GM12878 (cell line): ENCODE measurements at regions not wholly inside any gene's neighbourhood (a gene's known extent, or its start where the extent isn't known, plus 50 kb on each side); places are given as distances from the start of the nearest gene placed in this dataset.
A peak's percentile ranks its signal among the peaks of the same experiment; 100 is the strongest.

Experiments used
- ATAC-seq: fragments of 200-7000 bp; cut with Tn5 transposase; 3 replicates; pipeline ENCODE4 v1.9.1; 2020; ENCODE audit warnings: mild to moderate bottlenecking, moderate library complexity
- BruUV-seq: library from RNA; stranded (reverse); fragments of 400-500 nt; replicated peaks from 2 replicates; lab custom pipeline; 2021; lab: Mats Ljungman, UMichigan
- CTCF ChIA-PET: fragments of 300-600 bp; sonication (Branson Sonifier 250); formaldehyde crosslinking; extraction: SDS; loops from one replicate; lab custom pipeline; 2021; ENCODE audit warnings: inconsistent platforms; lab: Yijun Ruan, JAX
- POLR2A ChIA-PET: fragments of 350-600 bp; formaldehyde crosslinking; extraction: SDS; loops from one replicate; lab custom pipeline; 2021; ENCODE audit warnings: inconsistent platforms; lab: Charles Lee
- RAD21 ChIA-PET: fragments of 300-600 bp; sonication (Branson Sonifier 250); formaldehyde crosslinking; loops from one replicate; lab custom pipeline; 2023; ENCODE audit warnings: antibody characterized with exemption; ENCODE audit not compliant: unreplicated experiment; lab: Charles Lee
- SMC1A ChIA-PET: fragments of 300-600 bp; sonication (Branson Sonifier 250); formaldehyde crosslinking; loops from one replicate; lab custom pipeline; 2023; ENCODE audit not compliant: unreplicated experiment, uncharacterized antibody; lab: Charles Lee
- DNase-seq: peaks from one replicate; pipeline ENCODE4 v3.0.0-alpha.2; 2011; ENCODE audit warnings: low read depth, low spot score
- FAIRE-seq: peaks from 3 replicates; lab custom pipeline; 2011; peaks lifted over from hg19 to GRCh38; lab: Jason Lieb, UNC
- H2AFZ ChIP-seq: 2 replicates; pipeline ENCODE4 v1.6.0; 2011; ENCODE audit warnings: low read depth, low read length, control low read depth; ENCODE audit not compliant: control insufficient read depth
- H3K27ac ChIP-seq: 2 replicates; pipeline ENCODE4 v1.5.1; 2011; ENCODE audit warnings: control low read depth; ENCODE audit not compliant: control insufficient read depth, insufficient read depth
- H3K27me3 ChIP-seq, 2 experiments: replicated peaks in 1 of 2; 2 replicates each; pipeline versions ENCODE4 v1.6.0 to v1.6.1; 2011; ENCODE audit warnings: low read length in 1 of 2; ENCODE audit not compliant: control insufficient read depth in 2 of 2, insufficient read depth in 2 of 2
- H3K36me3 ChIP-seq, 2 experiments: 2 replicates each; pipeline ENCODE4 v1.5.1; 2011; ENCODE audit warnings: low read length in 1 of 2; ENCODE audit not compliant: control insufficient read depth in 2 of 2, insufficient read depth in 2 of 2
- H3K4me1 ChIP-seq: 2 replicates; pipeline ENCODE4 v1.6.1; 2011; ENCODE audit warnings: mild to moderate bottlenecking, low read length, moderate library complexity, mixed read lengths; ENCODE audit not compliant: control insufficient read depth, insufficient read depth
- H3K4me2 ChIP-seq: 2 replicates; pipeline ENCODE4 v1.6.0; 2011; ENCODE audit warnings: control low read depth; ENCODE audit not compliant: control insufficient read depth, insufficient read depth
- H3K4me3 ChIP-seq: fragments of 200-600 bp; sonication (generic); 2 replicates; pipeline ENCODE4 v1.5.1; 2016
- H3K79me2 ChIP-seq: 2 replicates; pipeline ENCODE4 v1.6.0; 2011; ENCODE audit warnings: low read length; ENCODE audit not compliant: control insufficient read depth, insufficient read depth
- H3K9ac ChIP-seq: 2 replicates; pipeline ENCODE4 v1.8.0; 2011; ENCODE audit warnings: low read length, control low read depth, mixed read lengths; ENCODE audit not compliant: control insufficient read depth, insufficient read depth
- H3K9me3 ChIP-seq: replicated peaks from 3 replicates; pipeline ENCODE4 v1.5.1; 2011; ENCODE audit warnings: mild to moderate bottlenecking, low read length; ENCODE audit not compliant: control insufficient read depth, insufficient read depth
- H4K20me1 ChIP-seq: 2 replicates; pipeline ENCODE4 v1.6.0; 2011; ENCODE audit not compliant: control insufficient read depth, insufficient read depth
- CHD2 ChIP-seq: IDR thresholded peaks from 2 replicates; pipeline ENCODE4 v1.6.1; 2011; ENCODE audit warnings: low read depth, low read length, improper control_type of control experiment, borderline replicate concordance
- EP300 ChIP-seq, 2 experiments: fragments of 150-350 bp in 1 of 2; IDR thresholded peaks; 2 replicates each; pipeline ENCODE4 v1.6.1; 2011 to 2012; ENCODE audit warnings: low read depth in 2 of 2, low read length in 2 of 2, borderline replicate concordance in 1 of 2, improper control_type of control experiment in 1 of 2, inconsistent platforms in 1 of 2; ENCODE audit not compliant: control insufficient read depth in 1 of 2
- HDAC6 ChIP-seq: fragments of 200-600 bp; sonication (generic); IDR thresholded peaks from one replicate; pipeline ENCODE4 v1.8.0; 2017; ENCODE audit warnings: antibody characterized with exemption; ENCODE audit not compliant: unreplicated experiment
- NR2F1 ChIP-seq: fragments of 450-650 bp; conservative IDR thresholded peaks from 2 replicates; pipeline ENCODE4 v1.6.1; 2017; ENCODE audit warnings: mild to moderate bottlenecking
- PAX8 ChIP-seq: fragments of 450-650 bp; IDR thresholded peaks from 2 replicates; pipeline ENCODE4 v1.6.1; 2017; ENCODE audit warnings: mild to moderate bottlenecking, moderate library complexity
- RELB ChIP-seq: fragments of 450-650 bp; IDR thresholded peaks from 2 replicates; pipeline ENCODE4 v1.6.1; 2017; ENCODE audit warnings: low read depth, mild to moderate bottlenecking, moderate library complexity
- REST ChIP-seq: IDR thresholded peaks from 2 replicates; pipeline ENCODE4 v1.6.1; 2012; ENCODE audit warnings: mild to moderate bottlenecking, low read depth, low read length
- SKIL ChIP-seq: fragments of 450-650 bp; IDR thresholded peaks from 2 replicates; pipeline ENCODE4 v1.6.1; 2017; ENCODE audit warnings: mild to moderate bottlenecking, low read depth, inconsistent platforms; ENCODE audit not compliant: poor library complexity, severe bottlenecking
- SMAD5 ChIP-seq: IDR thresholded peaks from 2 replicates; pipeline ENCODE4 v1.6.1; 2016; ENCODE audit warnings: antibody characterized with exemption, low read depth
- WRNIP1 ChIP-seq: IDR thresholded peaks from 2 replicates; pipeline ENCODE4 v1.6.1; 2011; ENCODE audit warnings: low read depth, low read length, improper control_type of control experiment, borderline replicate concordance
- ZNF687 ChIP-seq: fragments of 450-650 bp; IDR thresholded peaks from 2 replicates; pipeline ENCODE4 v1.6.1; 2017; ENCODE audit warnings: mild to moderate bottlenecking, moderate library complexity
- ZSCAN29 ChIP-seq: fragments of 450-650 bp; IDR thresholded peaks from 2 replicates; pipeline ENCODE4 v1.6.1; 2017; ENCODE audit warnings: mild to moderate bottlenecking, moderate library complexity
- WGBS: methylation state at CpG from one replicate; pipeline ENCODE4 v1.1.6; 2016; ENCODE audit warnings: low lambda C conversion rate; ENCODE audit not compliant: insufficient replicate concordance, insufficient coverage; ENCODE audit errors: missing lambda C conversion rate; 5-methylcytosine and 5-hydroxymethylcytosine counted together
- in situ Hi-C: fragments of 300-500 bp; cut with MboI; formaldehyde crosslinking; loops from 9 replicates; pipeline ENCODE4 v1.14.3; 2018; ENCODE audit warnings: mixed read lengths
- intact Hi-C: fragments of 100-400 bp; cut with micrococcal nuclease; formaldehyde crosslinking; loops from one replicate; pipeline ENCODE4 v1.14.2; 2022; ENCODE audit not compliant: unreplicated experiment

GRCh38 chr1:168964478-168964877 lies 142.0 kb upstream of the ATP1B1 start:
- Histone ChIP-seq H3K9ac (no peak overlapping the region), H3K4me3 (no peak overlapping the region), H3K4me1 (no peaks in the 10 kb centered on the region), H3K27ac (no peak overlapping the region), H4K20me1 (no peaks in the 10 kb centered on the region), H3K36me3 (no peaks in the 10 kb centered on the region), H2AFZ (no peak overlapping the region), H3K4me2 (no peak overlapping the region), H3K79me2 (no peaks in the 10 kb centered on the region), H3K9me3 (no peaks in the 10 kb centered on the region), H3K27me3 (no peaks in the 10 kb centered on the region)
- ATAC-seq (peak; percentile 68), DNase-seq (no peak), FAIRE-seq (no peak)
- ChIA-PET POLR2A (interaction anchor here (0.6 to 1.2 kb wide), 2 partner anchors 46 to 66 kb away, joined by 3 to 4 read pairs; no protein-coding TSS in a partner anchor), SMC1A (interaction anchor here (0.9 to 1.2 kb wide), 3 partner anchors 21 to 66 kb away, joined by 3 to 4 read pairs (median 3); no protein-coding TSS in a partner anchor), RAD21 (interaction anchor here (0.7 to 1.6 kb wide), 4 partner anchors 45 to 63 kb away, joined by 3 to 5 read pairs (median 4); no protein-coding TSS in a partner anchor), CTCF (interaction anchor here (1.1 kb wide), 1 partner anchor 14 kb away, joined by 3 read pairs; no protein-coding TSS in a partner anchor)
- BruUV-seq = no TSS peak
- in situ Hi-C loops = no loop called here
- intact Hi-C loops = no loop called here
- 15% methylated on average over 3 of the region's 3 CpGs for WGBS
- TF ChIP-seq REST = no peak
- peak; percentile 28 for TF ChIP-seq SKIL
- peak in 1 of 2 experiments; percentile 39; a peak in 1 of 4 replicates for TF ChIP-seq EP300 (IDR thresholded peaks at IDR 0.05; ENCODE audit: borderline replicate concordance in 1 of 2, control insufficient read depth in 1 of 2, low read depth in 2 of 2, low read length in 2 of 2)
- TF ChIP-seq PAX8 = no peak
- TF ChIP-seq RELB = peak; percentile 83
- no peak for TF ChIP-seq SMAD5
- TF ChIP-seq ZSCAN29 = no peak
- peak; percentile 57; the same call in 1 of the 2 replicates for TF ChIP-seq NR2F1
- no peak for TF ChIP-seq WRNIP1
- no peak for TF ChIP-seq CHD2
- peak; percentile 67; the same call in 1 of the 2 replicates for TF ChIP-seq ZNF687
- no peak for TF ChIP-seq HDAC6
